Stimulated activated CD4-positive, alpha-beta T cell treated with anti-CD3 and anti-CD28 coated beads, Interleukin-4, amount 100 ng/mL, for 4 hours (primary cell): ENCODE measurements at regions not wholly inside any gene's neighbourhood (a gene's known extent, or its start where the extent isn't known, plus 50 kb on each side); places are given as distances from the start of the nearest gene placed in this dataset.
"Not testable (repeated sequence)": the region's sequence is repeated elsewhere in the genome, so short reads cannot be mapped to it uniquely, and the experiment has no call there.

Source experiments
- DNase-seq, 2 experiments: peaks; one replicate each; pipeline ENCODE4 v3.0.0-alpha.2; 2020

GRCh38 chr5:71907608-71908145 lies 188.6 kb downstream of the CARTPT start:
- no peak for DNase-seq

GRCh38 chr5:71910741-71911140 lies 191.7 kb downstream of the CARTPT start:
- no peak for DNase-seq

GRCh38 chr5:71912021-71912420 lies 192.9 kb downstream of the CARTPT start:
- no peak for DNase-seq

- DNase-seq = no peak
Measured at GRCh38 chr5:71914281-71914680, 193.0 kb upstream of the MAP1B start.

- no peak for DNase-seq
Measured at GRCh38 chr5:71922584-71923106, 184.6 kb upstream of the MAP1B start.

- DNase-seq = no peak
Measured at GRCh38 chr5:71923755-71924154, 183.5 kb upstream of the MAP1B start.

- no peak for DNase-seq
Measured at GRCh38 chr5:71924325-71924724, 182.9 kb upstream of the MAP1B start.

- DNase-seq = no peak
Measured at GRCh38 chr5:71924980-71925379, 182.3 kb upstream of the MAP1B start.

GRCh38 chr5:71925608-71926091 lies 181.6 kb upstream of the MAP1B start:
- DNase-seq = no peak

- no peak for DNase-seq
Measured at GRCh38 chr5:71929003-71929402, 178.3 kb upstream of the MAP1B start.

GRCh38 chr5:71930554-71930953 lies 176.7 kb upstream of the MAP1B start:
- not testable (repeated sequence) for DNase-seq

- DNase-seq = no peak
Measured at GRCh38 chr5:71932131-71932654, 175.1 kb upstream of the MAP1B start.

GRCh38 chr5:71932655-71933338 lies 174.5 kb upstream of the MAP1B start:
- DNase-seq = no peak

GRCh38 chr5:71934322-71934721 lies 173.0 kb upstream of the MAP1B start:
- DNase-seq = no peak

- DNase-seq = no peak
Measured at GRCh38 chr5:71937921-71938698, 169.2 kb upstream of the MAP1B start.

- no peak for DNase-seq
Measured at GRCh38 chr5:71938895-71939294, 168.4 kb upstream of the MAP1B start.

- no peak for DNase-seq
Measured at GRCh38 chr5:71939452-71940230, 167.6 kb upstream of the MAP1B start.

GRCh38 chr5:71943874-71944273 lies 163.4 kb upstream of the MAP1B start:
- no peak for DNase-seq

GRCh38 chr5:71945436-71945835 lies 161.8 kb upstream of the MAP1B start:
- no peak for DNase-seq

- no peak for DNase-seq
Measured at GRCh38 chr5:71946343-71947030, 160.8 kb upstream of the MAP1B start.

GRCh38 chr5:71948206-71948605 lies 159.1 kb upstream of the MAP1B start:
- no peak for DNase-seq

GRCh38 chr5:71949772-71950171 lies 157.5 kb upstream of the MAP1B start:
- DNase-seq = no peak
